ENCODE measurements at regions not wholly inside any gene's neighbourhood (a gene's known extent, or its start where the extent isn't known, plus 50 kb on each side); places are given as distances from the start of the nearest gene placed in this dataset.
A peak's percentile ranks its signal among the peaks of the same experiment; 100 is the strongest.

DNA sequence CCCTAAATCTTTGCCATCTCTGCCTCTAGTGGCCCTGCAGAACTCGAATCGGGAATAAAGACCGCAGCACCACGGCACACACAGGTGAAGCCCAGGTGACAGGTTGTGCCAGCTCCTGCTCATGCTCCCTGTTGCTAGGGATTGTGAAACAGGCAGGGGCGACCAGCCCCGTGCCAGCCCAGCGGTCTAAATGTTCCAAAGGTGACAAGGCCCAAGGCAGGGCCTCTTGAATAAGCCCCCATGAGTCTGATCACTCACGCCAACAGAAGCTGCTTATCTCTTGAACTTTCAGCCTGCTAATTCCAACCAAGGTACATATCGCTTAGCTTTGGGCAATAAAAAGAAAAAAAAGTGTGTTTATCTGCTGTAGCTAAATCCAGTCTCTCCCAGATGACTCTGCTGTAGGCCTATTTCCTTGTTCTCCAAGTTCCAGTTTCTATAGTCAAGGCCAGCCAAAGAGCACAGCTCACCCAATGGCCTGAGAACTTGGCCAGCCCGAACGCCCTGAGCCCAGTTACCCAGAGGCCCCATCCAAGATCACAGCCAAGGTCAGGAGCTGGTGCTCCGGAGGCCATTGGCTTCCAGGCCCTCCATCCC is 191.1 kb upstream of the GPR12 start:
- no peak overlapping the region for H3K4me3 ChIP-seq
- TF ChIP-seq, protein P1, sequence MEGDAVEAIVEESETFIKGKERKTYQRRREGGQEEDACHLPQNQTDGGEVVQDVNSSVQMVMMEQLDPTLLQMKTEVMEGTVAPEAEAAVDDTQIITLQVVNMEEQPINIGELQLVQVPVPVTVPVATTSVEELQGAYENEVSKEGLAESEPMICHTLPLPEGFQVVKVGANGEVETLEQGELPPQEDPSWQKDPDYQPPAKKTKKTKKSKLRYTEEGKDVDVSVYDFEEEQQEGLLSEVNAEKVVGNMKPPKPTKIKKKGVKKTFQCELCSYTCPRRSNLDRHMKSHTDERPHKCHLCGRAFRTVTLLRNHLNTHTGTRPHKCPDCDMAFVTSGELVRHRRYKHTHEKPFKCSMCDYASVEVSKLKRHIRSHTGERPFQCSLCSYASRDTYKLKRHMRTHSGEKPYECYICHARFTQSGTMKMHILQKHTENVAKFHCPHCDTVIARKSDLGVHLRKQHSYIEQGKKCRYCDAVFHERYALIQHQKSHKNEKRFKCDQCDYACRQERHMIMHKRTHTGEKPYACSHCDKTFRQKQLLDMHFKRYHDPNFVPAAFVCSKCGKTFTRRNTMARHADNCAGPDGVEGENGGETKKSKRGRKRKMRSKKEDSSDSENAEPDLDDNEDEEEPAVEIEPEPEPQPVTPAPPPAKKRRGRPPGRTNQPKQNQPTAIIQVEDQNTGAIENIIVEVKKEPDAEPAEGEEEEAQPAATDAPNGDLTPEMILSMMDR (IDR thresholded peaks at IDR 0.05) = no peak
- H3K9me3 ChIP-seq = no peaks in the 10 kb centered on the region
- DNase-seq = no peak
- H3K36me3 ChIP-seq = no peaks in the 10 kb centered on the region
- peak in 4 of 8 donors; percentile 37 to 71 (median 50) for ATAC-seq
- H3K27ac ChIP-seq = peak overlapping the region in 1 of 10 donors; percentile 7
- 73 to 81% methylated on average over 12 of the region's 12 CpGs for WGBS, 2 donors
- intact Hi-C loops (cut with DNase I) = no loop called here
- H3K4me1 ChIP-seq = peaks cover 0 to 10% (median 0%) of the 10 kb centered on the region in 9 donors
- H3K27me3 ChIP-seq = no peaks in the 10 kb centered on the region

DNA sequence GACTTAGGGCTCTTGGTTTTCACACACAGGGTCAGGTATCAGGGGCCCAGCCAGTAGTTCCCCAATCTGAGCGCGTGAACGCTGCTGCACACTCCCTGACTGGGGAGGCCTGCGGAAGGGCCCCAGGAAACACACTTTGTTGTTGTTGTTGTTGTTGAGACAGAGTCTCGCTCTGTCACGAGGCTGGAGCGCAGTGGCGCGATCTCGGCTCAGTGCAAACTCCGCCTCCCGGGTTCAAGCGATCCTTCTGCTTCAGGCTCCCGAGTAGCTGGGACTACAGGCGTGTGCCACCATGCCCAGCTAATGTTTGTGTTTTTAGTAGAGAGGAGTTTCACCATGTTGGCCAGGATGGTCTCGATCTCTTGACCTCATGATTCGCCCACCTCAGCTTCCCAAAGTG is 190.4 kb upstream of the GPR12 start:
- WGBS, 2 donors = 93 to 94% methylated on average over 17 of the region's 17 CpGs
- Histone ChIP-seq H3K27ac (no peak overlapping the region), H3K27me3 (no peaks in the 10 kb centered on the region), H3K36me3 (no peaks in the 10 kb centered on the region), H3K9me3 (no peaks in the 10 kb centered on the region), H3K4me1 (peaks cover 0 to 10% (median 0%) of the 10 kb centered on the region in 9 donors), H3K4me3 (no peak overlapping the region)
- TF ChIP-seq, protein P1 (IDR thresholded peaks at IDR 0.05) = no peak
- intact Hi-C loops (cut with DNase I) = no loop called here
- no peak for DNase-seq
- no peak for ATAC-seq

DNA sequence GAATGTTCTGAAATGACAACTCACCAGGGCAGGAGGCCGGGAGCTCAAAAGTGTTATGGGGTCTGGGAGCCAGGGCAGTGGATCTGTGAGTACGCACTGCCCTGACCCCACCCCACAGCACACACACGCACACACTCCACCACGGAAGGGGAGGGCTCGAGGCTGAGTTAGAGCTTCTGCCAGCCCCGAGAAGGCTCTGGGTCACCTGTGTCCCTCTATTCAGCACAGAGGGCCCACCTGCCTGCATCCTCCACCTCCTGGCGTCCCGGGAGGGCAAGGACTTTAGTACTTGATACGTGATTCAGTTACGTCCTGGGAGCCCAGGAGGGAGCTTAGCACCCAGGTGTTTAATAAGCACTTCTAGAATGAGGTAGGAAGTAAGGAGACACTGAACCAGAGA is 190.0 kb upstream of the GPR12 start:
- ATAC-seq (no peak), DNase-seq (no peak)
- no peaks in the 10 kb centered on the region for H3K9me3 ChIP-seq
- no peak overlapping the region for H3K27ac ChIP-seq
- intact Hi-C loops (cut with DNase I) = no loop called here
- H3K4me1 ChIP-seq = peaks cover 0 to 10% (median 0%) of the 10 kb centered on the region in 9 donors
- WGBS, 2 donors = 88 to 91% methylated on average over 10 of the region's 10 CpGs
- TF ChIP-seq, protein P1 (IDR thresholded peaks at IDR 0.05) = no peak
- H3K27me3 ChIP-seq = no peaks in the 10 kb centered on the region
- no peaks in the 10 kb centered on the region for H3K36me3 ChIP-seq
- H3K4me3 ChIP-seq = no peak overlapping the region

DNA sequence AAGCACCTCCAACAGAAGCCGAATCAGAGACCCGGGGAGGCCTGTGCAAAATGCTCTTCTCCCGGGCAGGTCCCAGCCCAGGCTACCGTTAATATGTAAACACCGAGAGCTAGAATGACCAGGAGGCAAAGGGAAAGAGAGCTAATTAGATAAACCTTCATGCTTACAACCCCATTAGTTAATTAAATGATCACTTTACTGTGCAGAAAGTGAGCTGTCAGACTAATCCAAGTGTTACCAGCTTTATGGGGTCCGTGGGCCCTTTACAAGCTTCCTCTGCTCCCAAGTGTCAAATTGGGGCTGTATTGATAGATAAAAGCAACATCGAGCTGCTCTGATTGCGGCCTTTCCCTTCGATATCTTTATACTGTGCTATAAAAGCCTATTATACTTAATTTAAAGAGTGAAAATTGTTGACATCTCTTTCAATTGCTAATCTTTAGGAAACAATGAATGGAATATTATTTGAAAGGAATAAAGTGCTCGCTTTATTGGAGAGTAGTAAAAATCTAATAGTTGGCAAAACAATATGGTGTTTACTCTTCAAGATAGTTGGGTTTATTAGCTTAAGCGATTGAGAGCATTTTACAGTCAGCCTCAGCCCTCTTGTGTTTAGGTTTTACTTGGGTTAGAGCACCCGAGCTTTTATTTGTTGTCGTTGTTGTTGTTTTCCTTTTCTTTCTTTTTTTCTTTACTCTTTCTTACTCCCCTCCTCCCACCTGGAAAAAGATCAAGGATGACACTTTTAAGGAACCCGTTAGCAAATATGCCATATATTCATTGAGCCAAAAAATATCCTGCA is 189.3 kb upstream of the GPR12 start:
- Histone ChIP-seq H3K9me3 (no peaks in the 10 kb centered on the region), H3K4me1 (peaks cover 0 to 10% (median 0%) of the 10 kb centered on the region in 9 donors), H3K36me3 (no peaks in the 10 kb centered on the region), H3K27me3 (no peaks in the 10 kb centered on the region), H3K4me3 (no peak overlapping the region), H3K27ac (no peak overlapping the region)
- DNase-seq (no peak), ATAC-seq (no peak)
- WGBS, 2 donors = 79 to 83% methylated on average over 14 of the region's 14 CpGs
- TF ChIP-seq, protein P1 (IDR thresholded peaks at IDR 0.05) = no peak
- intact Hi-C loops (cut with DNase I) = loop anchor here in 4 of 10 donors (5.0 to 10.0 kb wide), 3 partner anchors 37 to 1035 kb away; partner anchors contain the start of gene URAD (in 1 of the 4)

All from heart right ventricle (tissue), 16 donors.